WTC11 (cell line): ENCODE measurements at regions not wholly inside any gene's neighbourhood (a gene's known extent, or its start where the extent isn't known, plus 50 kb on each side); places are given as distances from the start of the nearest gene placed in this dataset.

Experiments
- ATF1 ChIP-seq: sonication (generic); formaldehyde crosslinking; IDR thresholded peaks from 2 replicates; pipeline ENCODE4 v1.8.1; 2023; ENCODE audit warnings: mild to moderate bottlenecking, moderate library complexity, missing genetic modification reagents
- CREB1 ChIP-seq: sonication (generic); formaldehyde crosslinking; IDR thresholded peaks from 2 replicates; pipeline ENCODE4 v1.8.0; 2023; ENCODE audit warnings: mild to moderate bottlenecking, missing genetic modification reagents
- NFE2L1 ChIP-seq: sonication (generic); formaldehyde crosslinking; IDR thresholded peaks from 2 replicates; pipeline ENCODE4 v1.8.1; 2023; ENCODE audit warnings: missing genetic modification reagents
- NR1H2 ChIP-seq: sonication (generic); formaldehyde crosslinking; IDR thresholded peaks from 2 replicates; pipeline ENCODE4 v1.9.0; 2021; ENCODE audit warnings: mild to moderate bottlenecking, moderate library complexity, missing genetic modification reagents
- NR3C1 ChIP-seq: sonication (generic); formaldehyde crosslinking; conservative IDR thresholded peaks from 2 replicates; pipeline ENCODE4 v1.8.1; 2023; ENCODE audit warnings: low read depth, mild to moderate bottlenecking, missing genetic modification reagents
- ZBTB21 ChIP-seq: sonication (generic); formaldehyde crosslinking; IDR thresholded peaks from 2 replicates; pipeline ENCODE4 v1.8.1; 2023; ENCODE audit warnings: mild to moderate bottlenecking, missing genetic modification reagents, borderline replicate concordance
- ZNF263 ChIP-seq: sonication (generic); formaldehyde crosslinking; IDR thresholded peaks from 2 replicates; pipeline ENCODE4 v1.8.1; 2022; ENCODE audit warnings: low read depth, mild to moderate bottlenecking, moderate library complexity, missing genetic modification reagents
- TF ChIP-seq, protein P1 (sequence below): fragments of 200-600 bp; IDR thresholded peaks from 2 replicates; pipeline ENCODE4 v1.8.0; 2022; ENCODE audit warnings: antibody characterized with exemption
- TF ChIP-seq, protein P2 (sequence below): sonication (generic); formaldehyde crosslinking; IDR thresholded peaks from 2 replicates; pipeline ENCODE4 v1.8.0; 2022; ENCODE audit warnings: mild to moderate bottlenecking, missing genetic modification reagents
- TF ChIP-seq, protein P3 (sequence below): sonication (generic); formaldehyde crosslinking; IDR thresholded peaks from 2 replicates; pipeline ENCODE4 v1.8.1; 2022; ENCODE audit warnings: mild to moderate bottlenecking, missing genetic modification reagents, moderate library complexity, borderline replicate concordance
- TF ChIP-seq, protein P4 (sequence below): sonication (generic); formaldehyde crosslinking; IDR thresholded peaks from 2 replicates; pipeline ENCODE4 v1.8.0; 2022; ENCODE audit warnings: mild to moderate bottlenecking, missing genetic modification reagents
- TF ChIP-seq, protein P5 (sequence below): sonication (generic); formaldehyde crosslinking; IDR thresholded peaks from 2 replicates; pipeline ENCODE4 v1.8.1; 2023; ENCODE audit warnings: mild to moderate bottlenecking, missing genetic modification reagents

DNA sequence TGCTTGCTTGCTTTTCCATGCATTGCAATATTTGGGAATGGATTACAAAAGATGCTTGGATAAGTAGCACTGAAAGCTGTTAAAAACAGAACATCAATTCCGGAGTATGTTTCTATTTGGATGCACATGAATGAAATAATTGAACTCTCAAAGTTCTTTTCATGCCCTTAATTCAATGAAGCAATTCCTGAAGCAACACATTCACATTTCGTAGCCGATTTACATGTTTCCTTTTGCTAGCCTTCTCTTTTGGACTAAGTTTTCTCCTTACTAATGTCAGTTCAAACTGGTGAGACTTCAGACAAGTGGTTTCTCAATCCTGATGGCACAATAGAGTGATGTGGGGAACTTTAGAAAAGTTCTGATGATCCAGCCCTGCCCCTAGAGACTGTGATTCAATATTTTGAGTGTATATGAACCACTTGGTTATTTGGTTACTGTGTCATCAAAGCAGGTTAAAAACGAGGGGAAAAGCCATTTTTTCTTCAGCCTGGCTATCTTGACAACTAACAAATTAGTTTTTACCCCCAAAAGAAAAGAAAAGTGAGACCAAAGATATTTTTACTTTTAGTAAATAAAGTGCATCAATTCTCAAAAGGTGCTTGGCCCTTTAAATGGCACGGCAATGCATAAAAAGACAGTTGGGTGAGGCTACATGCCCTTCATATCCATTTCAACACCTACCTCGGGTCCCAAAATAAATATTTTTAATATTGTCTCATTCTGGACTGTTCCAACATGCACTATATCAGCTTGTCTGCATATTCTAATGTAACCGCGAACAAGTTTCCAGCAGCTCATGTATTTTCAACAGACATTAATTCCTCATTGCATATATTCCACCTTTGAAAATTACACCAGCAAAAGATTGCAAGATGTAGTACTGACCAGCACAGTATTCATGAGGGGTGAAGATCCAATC lies 90.1 kb upstream of the RPL34 start:
- TF ChIP-seq, protein P1, sequence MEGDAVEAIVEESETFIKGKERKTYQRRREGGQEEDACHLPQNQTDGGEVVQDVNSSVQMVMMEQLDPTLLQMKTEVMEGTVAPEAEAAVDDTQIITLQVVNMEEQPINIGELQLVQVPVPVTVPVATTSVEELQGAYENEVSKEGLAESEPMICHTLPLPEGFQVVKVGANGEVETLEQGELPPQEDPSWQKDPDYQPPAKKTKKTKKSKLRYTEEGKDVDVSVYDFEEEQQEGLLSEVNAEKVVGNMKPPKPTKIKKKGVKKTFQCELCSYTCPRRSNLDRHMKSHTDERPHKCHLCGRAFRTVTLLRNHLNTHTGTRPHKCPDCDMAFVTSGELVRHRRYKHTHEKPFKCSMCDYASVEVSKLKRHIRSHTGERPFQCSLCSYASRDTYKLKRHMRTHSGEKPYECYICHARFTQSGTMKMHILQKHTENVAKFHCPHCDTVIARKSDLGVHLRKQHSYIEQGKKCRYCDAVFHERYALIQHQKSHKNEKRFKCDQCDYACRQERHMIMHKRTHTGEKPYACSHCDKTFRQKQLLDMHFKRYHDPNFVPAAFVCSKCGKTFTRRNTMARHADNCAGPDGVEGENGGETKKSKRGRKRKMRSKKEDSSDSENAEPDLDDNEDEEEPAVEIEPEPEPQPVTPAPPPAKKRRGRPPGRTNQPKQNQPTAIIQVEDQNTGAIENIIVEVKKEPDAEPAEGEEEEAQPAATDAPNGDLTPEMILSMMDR: no peak
- no peak for TF ChIP-seq NR3C1 (CRISPR knock-in tag)
- TF ChIP-seq ZNF263 (CRISPR knock-in tag): no peak
- TF ChIP-seq ZBTB21 (CRISPR knock-in tag): no peak
- TF ChIP-seq, protein P2, sequence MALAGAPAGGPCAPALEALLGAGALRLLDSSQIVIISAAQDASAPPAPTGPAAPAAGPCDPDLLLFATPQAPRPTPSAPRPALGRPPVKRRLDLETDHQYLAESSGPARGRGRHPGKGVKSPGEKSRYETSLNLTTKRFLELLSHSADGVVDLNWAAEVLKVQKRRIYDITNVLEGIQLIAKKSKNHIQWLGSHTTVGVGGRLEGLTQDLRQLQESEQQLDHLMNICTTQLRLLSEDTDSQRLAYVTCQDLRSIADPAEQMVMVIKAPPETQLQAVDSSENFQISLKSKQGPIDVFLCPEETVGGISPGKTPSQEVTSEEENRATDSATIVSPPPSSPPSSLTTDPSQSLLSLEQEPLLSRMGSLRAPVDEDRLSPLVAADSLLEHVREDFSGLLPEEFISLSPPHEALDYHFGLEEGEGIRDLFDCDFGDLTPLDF (CRISPR knock-in tag): no peak
- TF ChIP-seq, protein P3, sequence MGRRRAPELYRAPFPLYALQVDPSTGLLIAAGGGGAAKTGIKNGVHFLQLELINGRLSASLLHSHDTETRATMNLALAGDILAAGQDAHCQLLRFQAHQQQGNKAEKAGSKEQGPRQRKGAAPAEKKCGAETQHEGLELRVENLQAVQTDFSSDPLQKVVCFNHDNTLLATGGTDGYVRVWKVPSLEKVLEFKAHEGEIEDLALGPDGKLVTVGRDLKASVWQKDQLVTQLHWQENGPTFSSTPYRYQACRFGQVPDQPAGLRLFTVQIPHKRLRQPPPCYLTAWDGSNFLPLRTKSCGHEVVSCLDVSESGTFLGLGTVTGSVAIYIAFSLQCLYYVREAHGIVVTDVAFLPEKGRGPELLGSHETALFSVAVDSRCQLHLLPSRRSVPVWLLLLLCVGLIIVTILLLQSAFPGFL: no peak
- TF ChIP-seq, protein P4, sequence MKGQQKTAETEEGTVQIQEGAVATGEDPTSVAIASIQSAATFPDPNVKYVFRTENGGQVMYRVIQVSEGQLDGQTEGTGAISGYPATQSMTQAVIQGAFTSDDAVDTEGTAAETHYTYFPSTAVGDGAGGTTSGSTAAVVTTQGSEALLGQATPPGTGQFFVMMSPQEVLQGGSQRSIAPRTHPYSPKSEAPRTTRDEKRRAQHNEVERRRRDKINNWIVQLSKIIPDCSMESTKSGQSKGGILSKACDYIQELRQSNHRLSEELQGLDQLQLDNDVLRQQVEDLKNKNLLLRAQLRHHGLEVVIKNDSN (CRISPR knock-in tag): no peak
- TF ChIP-seq, protein P5, sequence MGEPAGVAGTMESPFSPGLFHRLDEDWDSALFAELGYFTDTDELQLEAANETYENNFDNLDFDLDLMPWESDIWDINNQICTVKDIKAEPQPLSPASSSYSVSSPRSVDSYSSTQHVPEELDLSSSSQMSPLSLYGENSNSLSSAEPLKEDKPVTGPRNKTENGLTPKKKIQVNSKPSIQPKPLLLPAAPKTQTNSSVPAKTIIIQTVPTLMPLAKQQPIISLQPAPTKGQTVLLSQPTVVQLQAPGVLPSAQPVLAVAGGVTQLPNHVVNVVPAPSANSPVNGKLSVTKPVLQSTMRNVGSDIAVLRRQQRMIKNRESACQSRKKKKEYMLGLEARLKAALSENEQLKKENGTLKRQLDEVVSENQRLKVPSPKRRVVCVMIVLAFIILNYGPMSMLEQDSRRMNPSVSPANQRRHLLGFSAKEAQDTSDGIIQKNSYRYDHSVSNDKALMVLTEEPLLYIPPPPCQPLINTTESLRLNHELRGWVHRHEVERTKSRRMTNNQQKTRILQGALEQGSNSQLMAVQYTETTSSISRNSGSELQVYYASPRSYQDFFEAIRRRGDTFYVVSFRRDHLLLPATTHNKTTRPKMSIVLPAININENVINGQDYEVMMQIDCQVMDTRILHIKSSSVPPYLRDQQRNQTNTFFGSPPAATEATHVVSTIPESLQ (CRISPR knock-in tag): no peak
- no peak for TF ChIP-seq ATF1
- TF ChIP-seq NR1H2: no peak
- no peak for TF ChIP-seq CREB1
- TF ChIP-seq NFE2L1: no peak
